Stomach smooth muscle (tissue), 2 donors: ENCODE measurements at regions not wholly inside any gene's neighbourhood (a gene's known extent, or its start where the extent isn't known, plus 50 kb on each side); places are given as distances from the start of the nearest gene placed in this dataset.

Experiments used
- H3K27ac ChIP-seq: one replicate; pipeline ENCODE4 v1.7.0; 2013; ENCODE audit warnings: mild to moderate bottlenecking, low read length, inconsistent platforms
- H3K27me3 ChIP-seq, 2 donors: one replicate each; pipeline ENCODE4 v1.7.0; 2013; ENCODE audit warnings: low read length in 2 of 2; ENCODE audit not compliant: insufficient read depth in 2 of 2, control insufficient read depth in 1 of 2
- H3K36me3 ChIP-seq, 2 donors: one replicate each; pipeline ENCODE4 v1.7.0; 2013; ENCODE audit warnings: low read length in 2 of 2; ENCODE audit not compliant: control insufficient read depth in 2 of 2, insufficient read depth in 2 of 2
- H3K4me1 ChIP-seq: one replicate; pipeline ENCODE4 v1.7.0; 2013; ENCODE audit warnings: low read length; ENCODE audit not compliant: control insufficient read depth, insufficient read depth
- H3K4me3 ChIP-seq, 2 donors: one replicate each; pipeline ENCODE4 v1.7.0; 2013; ENCODE audit warnings: low read length in 2 of 2
- H3K9ac ChIP-seq, 2 donors: one replicate each; pipeline ENCODE4 v1.7.0; 2013; ENCODE audit warnings: low read length in 2 of 2, mild to moderate bottlenecking in 1 of 2
- H3K9me3 ChIP-seq, 2 donors: one replicate each; pipeline ENCODE4 v1.7.0; 2013; ENCODE audit warnings: low read length in 2 of 2; ENCODE audit not compliant: control insufficient read depth in 2 of 2
- donor health status: healthy.
- donor health status: Pancreatic carcinoma.

GRCh38 chr2:144947709-144948037 lies 427.8 kb upstream of the ZEB2 start:
- no peaks in the 10 kb centered on the region for H3K36me3 ChIP-seq
- no peaks in the 10 kb centered on the region for H3K9me3 ChIP-seq
- peaks cover 5% of the 10 kb centered on the region for H3K4me1 ChIP-seq
- no peaks in the 10 kb centered on the region for H3K27me3 ChIP-seq
- no peak overlapping the region for H3K9ac ChIP-seq
- H3K4me3 ChIP-seq, result no peak overlapping the region
- H3K27ac ChIP-seq, result no peak overlapping the region

GRCh38 chr2:144946263-144946662 lies 426.3 kb upstream of the ZEB2 start:
- Histone ChIP-seq H3K4me1 (peaks cover 5% of the 10 kb centered on the region), H3K4me3 (no peak overlapping the region), H3K27me3 (no peaks in the 10 kb centered on the region), H3K27ac (no peak overlapping the region), H3K9ac (no peak overlapping the region), H3K36me3 (no peaks in the 10 kb centered on the region), H3K9me3 (no peaks in the 10 kb centered on the region)

GRCh38 chr2:144944546-144945220 lies 424.8 kb upstream of the ZEB2 start:
- no peaks in the 10 kb centered on the region for H3K9me3 ChIP-seq
- peaks cover 5% of the 10 kb centered on the region for H3K4me1 ChIP-seq
- no peak overlapping the region for H3K9ac ChIP-seq
- H3K4me3 ChIP-seq, result no peak overlapping the region
- H3K27me3 ChIP-seq, result no peaks in the 10 kb centered on the region
- no peaks in the 10 kb centered on the region for H3K36me3 ChIP-seq
- H3K27ac ChIP-seq, result no peak overlapping the region

- H3K36me3 ChIP-seq, result no peaks in the 10 kb centered on the region
- peaks cover 5% of the 10 kb centered on the region for H3K4me1 ChIP-seq
- H3K9ac ChIP-seq, result no peak overlapping the region
- no peaks in the 10 kb centered on the region for H3K27me3 ChIP-seq
- no peak overlapping the region for H3K27ac ChIP-seq
- no peaks in the 10 kb centered on the region for H3K9me3 ChIP-seq
- no peak overlapping the region for H3K4me3 ChIP-seq
Observed at GRCh38 chr2:144943986-144944385, 424.1 kb upstream of the ZEB2 start.

- H3K9me3 ChIP-seq, result no peaks in the 10 kb centered on the region
- H3K36me3 ChIP-seq, result no peaks in the 10 kb centered on the region
- H3K4me3 ChIP-seq, result no peak overlapping the region
- H3K4me1 ChIP-seq, result peaks cover 9% of the 10 kb centered on the region
- no peak overlapping the region for H3K9ac ChIP-seq
- H3K27ac ChIP-seq, result no peak overlapping the region
- no peaks in the 10 kb centered on the region for H3K27me3 ChIP-seq
Observed at GRCh38 chr2:144943293-144943941, 423.5 kb upstream of the ZEB2 start.

GRCh38 chr2:144942516-144943256 lies 422.8 kb upstream of the ZEB2 start:
- no peak overlapping the region for H3K27ac ChIP-seq
- no peaks in the 10 kb centered on the region for H3K9me3 ChIP-seq
- no peaks in the 10 kb centered on the region for H3K27me3 ChIP-seq
- H3K4me1 ChIP-seq, result peaks cover 12% of the 10 kb centered on the region
- H3K36me3 ChIP-seq, result no peaks in the 10 kb centered on the region
- H3K9ac ChIP-seq, result no peak overlapping the region
- H3K4me3 ChIP-seq, result no peak overlapping the region

- Histone ChIP-seq H3K4me3 (no peak overlapping the region), H3K27ac (no peak overlapping the region), H3K36me3 (no peaks in the 10 kb centered on the region), H3K9ac (no peak overlapping the region), H3K4me1 (peaks cover 17% of the 10 kb centered on the region), H3K9me3 (no peaks in the 10 kb centered on the region), H3K27me3 (no peaks in the 10 kb centered on the region)
Observed at GRCh38 chr2:144941743-144942488, 422.0 kb upstream of the ZEB2 start.

- Histone ChIP-seq H3K9ac (no peak overlapping the region), H3K36me3 (no peaks in the 10 kb centered on the region), H3K27ac (no peak overlapping the region), H3K9me3 (no peaks in the 10 kb centered on the region), H3K27me3 (no peaks in the 10 kb centered on the region), H3K4me1 (peaks cover 17% of the 10 kb centered on the region), H3K4me3 (no peak overlapping the region)
Observed at GRCh38 chr2:144939590-144939989, 419.7 kb upstream of the ZEB2 start.

GRCh38 chr2:144937910-144938709 lies 418.2 kb upstream of the ZEB2 start:
- H3K27ac ChIP-seq, result no peak overlapping the region
- H3K4me3 ChIP-seq, result no peak overlapping the region
- no peaks in the 10 kb centered on the region for H3K36me3 ChIP-seq
- no peaks in the 10 kb centered on the region for H3K27me3 ChIP-seq
- no peak overlapping the region for H3K9ac ChIP-seq
- H3K9me3 ChIP-seq, result no peaks in the 10 kb centered on the region
- H3K4me1 ChIP-seq, result peaks cover 14% of the 10 kb centered on the region

- no peak overlapping the region for H3K27ac ChIP-seq
- no peak overlapping the region for H3K4me3 ChIP-seq
Observed at GRCh38 chr2:144937066-144937465, 417.1 kb upstream of the ZEB2 start.

More at GRCh38 chr2:144937066-144937465, 417.1 kb upstream of the ZEB2 start:
- H3K27me3 ChIP-seq, result no peaks in the 10 kb centered on the region
- H3K9me3 ChIP-seq, result no peaks in the 10 kb centered on the region
- H3K36me3 ChIP-seq, result no peaks in the 10 kb centered on the region
- no peak overlapping the region for H3K9ac ChIP-seq
- peaks cover 12% of the 10 kb centered on the region for H3K4me1 ChIP-seq
